GM18867 (cell line): ENCODE measurements at regions not wholly inside any gene's neighbourhood (a gene's known extent, or its start where the extent isn't known, plus 50 kb on each side); places are given as distances from the start of the nearest gene placed in this dataset.

Source experiments
- ATAC-seq: cut with Tn5 transposase; IDR thresholded peaks from one replicate; pipeline ENCODE4 v1.9.1; 2021; ENCODE audit warnings: mild to moderate bottlenecking, moderate library complexity; ENCODE audit not compliant: unreplicated experiment

GRCh38 chr2:183991968-183992367 lies 606.4 kb upstream of the ZNF804A start:
- no peak for ATAC-seq

GRCh38 chr2:183993052-183993451 lies 605.3 kb upstream of the ZNF804A start:
- peak; percentile 45 for ATAC-seq

GRCh38 chr2:183995632-183996031 lies 602.7 kb upstream of the ZNF804A start:
- no peak for ATAC-seq

- no peak for ATAC-seq
Observed at GRCh38 chr2:183996825-183997793, 601.2 kb upstream of the ZNF804A start.

GRCh38 chr2:183998041-183998796 lies 600.1 kb upstream of the ZNF804A start:
- peak; percentile 99 for ATAC-seq

- peak; percentile 24 for ATAC-seq
Observed at GRCh38 chr2:183998797-183999190, 599.5 kb upstream of the ZNF804A start.

- ATAC-seq: peak; percentile 90
Observed at GRCh38 chr2:184004289-184004947, 593.9 kb upstream of the ZNF804A start.

- peak; percentile 51 for ATAC-seq
Observed at GRCh38 chr2:184004948-184005672, 593.2 kb upstream of the ZNF804A start.

- ATAC-seq: no peak
Observed at GRCh38 chr2:184006998-184007397, 591.3 kb upstream of the ZNF804A start.

- no peak for ATAC-seq
Observed at GRCh38 chr2:184026961-184027360, 571.4 kb upstream of the ZNF804A start.

- no peak for ATAC-seq
Observed at GRCh38 chr2:184030245-184030644, 568.1 kb upstream of the ZNF804A start.

- ATAC-seq: no peak
Observed at GRCh38 chr2:184030989-184031388, 567.3 kb upstream of the ZNF804A start.

GRCh38 chr2:184031402-184032147 lies 566.8 kb upstream of the ZNF804A start:
- ATAC-seq: peak; percentile 60

- ATAC-seq: no peak
Observed at GRCh38 chr2:184032983-184033382, 565.3 kb upstream of the ZNF804A start.

GRCh38 chr2:184037273-184037672 lies 561.1 kb upstream of the ZNF804A start:
- no peak for ATAC-seq

GRCh38 chr2:184039493-184039892 lies 558.8 kb upstream of the ZNF804A start:
- no peak for ATAC-seq

- no peak for ATAC-seq
Observed at GRCh38 chr2:184040230-184040629, 558.1 kb upstream of the ZNF804A start.

GRCh38 chr2:184041077-184041476 lies 557.3 kb upstream of the ZNF804A start:
- no peak for ATAC-seq

- no peak for ATAC-seq
Observed at GRCh38 chr2:184041777-184042176, 556.6 kb upstream of the ZNF804A start.

GRCh38 chr2:184047536-184047935 lies 550.8 kb upstream of the ZNF804A start:
- no peak for ATAC-seq
